PC-3 (cell line): ENCODE measurements at regions not wholly inside any gene's neighbourhood (a gene's known extent, or its start where the extent isn't known, plus 50 kb on each side); places are given as distances from the start of the nearest gene placed in this dataset.

Experiments
- CTCF ChIP-seq: fragments of 300-600 bp; sonication (generic); conservative IDR thresholded peaks from 2 replicates; pipeline ENCODE4 v1.5.1; 2017; ENCODE audit warnings: antibody characterized with exemption, low read depth, mild to moderate bottlenecking, low read length
- EZH2 ChIP-seq: fragments of 300-600 bp; sonication (generic); IDR thresholded peaks from one replicate; pipeline ENCODE4 v1.6.1; 2017; ENCODE audit warnings: antibody characterized with exemption, mild to moderate bottlenecking, low read length; ENCODE audit not compliant: unreplicated experiment

- no peak for TF ChIP-seq CTCF
- TF ChIP-seq EZH2 = no peak
Observed at GRCh38 chr1:238789916-238790667, 596.3 kb upstream of the CHRM3 start.
